HEK293 (cell line): ENCODE measurements at regions not wholly inside any gene's neighbourhood (a gene's known extent, or its start where the extent isn't known, plus 50 kb on each side); places are given as distances from the start of the nearest gene placed in this dataset.

Experiments
- CTCF ChIA-PET: fragments of 350-600 bp; formaldehyde crosslinking; extraction: SDS; loops from one replicate; lab custom pipeline; 2021; ENCODE audit warnings: antibody characterized with exemption; lab: Yijun Ruan, JAX
- POLR2A ChIA-PET: fragments of 300-600 bp; formaldehyde crosslinking; extraction: SDS; loops from one replicate; lab custom pipeline; 2020; ENCODE audit warnings: antibody characterized with exemption, inconsistent platforms; lab: Yijun Ruan, JAX
- H3K27ac ChIP-seq: fragments of 200-500 bp; sonication (Bioruptor generic); 2 replicates; pipeline ENCODE4 v1.5.1; 2014; ENCODE audit warnings: low read depth, low read length, control low read depth, inconsistent platforms; ENCODE audit errors: extremely low read depth
- H3K36me3 ChIP-seq, 2 experiments: fragments of 200-500 bp in 1 of 2; sonication (Bioruptor generic) in 1 of 2; 1 replicate in 1 of 2; 2 replicates in 1 of 2; pipeline ENCODE4 v1.5.1; 2014 to 2017; ENCODE audit warnings: inconsistent platforms in 2 of 2, low read length in 2 of 2; ENCODE audit not compliant: control insufficient read depth in 2 of 2, insufficient read depth in 1 of 2
- H3K4me1 ChIP-seq: fragments of 200-500 bp; sonication (Bioruptor generic); 2 replicates; pipeline ENCODE4 v1.5.1; 2014; ENCODE audit warnings: mild to moderate bottlenecking, low read length, inconsistent platforms; ENCODE audit not compliant: control insufficient read depth, insufficient read depth
- H3K4me3 ChIP-seq: 2 replicates; pipeline ENCODE4 v1.5.1; 2011; ENCODE audit warnings: low read depth, mild to moderate bottlenecking, control low read depth, low read length, moderate library complexity
- H3K9me3 ChIP-seq: fragments of 200-500 bp; sonication (Bioruptor generic); 2 replicates; pipeline ENCODE4 v1.5.1; 2014; ENCODE audit warnings: low read depth, low read length, inconsistent platforms; ENCODE audit not compliant: control insufficient read depth, insufficient read depth
- ELK4 ChIP-seq: IDR thresholded peaks from 2 replicates; pipeline ENCODE4 v1.6.1; 2011; ENCODE audit warnings: mild to moderate bottlenecking, low read depth, low read length, borderline replicate concordance
- OVOL3 ChIP-seq: fragments of 450-650 bp; formaldehyde crosslinking; IDR thresholded peaks from 2 replicates; pipeline ENCODE4 v1.5.1; 2016; ENCODE audit warnings: missing biosample characterization, missing genetic modification characterization
- SALL2 ChIP-seq: fragments of 450-650 bp; formaldehyde crosslinking; IDR thresholded peaks from 2 replicates; pipeline ENCODE4 v1.5.0; 2017; ENCODE audit warnings: missing biosample characterization, mild to moderate bottlenecking, missing genetic modification characterization, borderline replicate concordance
- YY1 ChIP-seq: fragments of 450-650 bp; formaldehyde crosslinking; IDR thresholded peaks from 2 replicates; pipeline ENCODE4 v1.5.1; 2018; ENCODE audit warnings: missing biosample characterization, missing genetic modification characterization
- ZNF335 ChIP-seq: fragments of 450-650 bp; formaldehyde crosslinking; conservative IDR thresholded peaks from 2 replicates; pipeline ENCODE4 v1.5.1; 2016; ENCODE audit warnings: missing biosample characterization, missing genetic modification characterization
- ZNF394 ChIP-seq: fragments of 450-650 bp; formaldehyde crosslinking; IDR thresholded peaks from 2 replicates; pipeline ENCODE4 v1.5.1; 2016; ENCODE audit warnings: missing biosample characterization, missing genetic modification characterization, mild to moderate bottlenecking, moderate library complexity, borderline replicate concordance
- ZNF521 ChIP-seq: fragments of 450-650 bp; formaldehyde crosslinking; IDR thresholded peaks from 2 replicates; pipeline ENCODE4 v1.5.1; 2017; ENCODE audit warnings: missing biosample characterization, mild to moderate bottlenecking, missing genetic modification characterization
- ZNF529 ChIP-seq: fragments of 450-650 bp; formaldehyde crosslinking; IDR thresholded peaks from 2 replicates; pipeline ENCODE4 v1.5.1; 2017; ENCODE audit warnings: missing genetic modification characterization, missing biosample characterization; ENCODE audit not compliant: insufficient replicate concordance
- ZNF624 ChIP-seq: fragments of 450-650 bp; formaldehyde crosslinking; IDR thresholded peaks from 2 replicates; pipeline ENCODE4 v1.5.1; 2017; ENCODE audit warnings: missing biosample characterization, missing genetic modification characterization
- ZNF76 ChIP-seq: fragments of 450-650 bp; formaldehyde crosslinking; IDR thresholded peaks from 2 replicates; pipeline ENCODE4; 2016; ENCODE audit warnings: low read depth, missing biosample characterization, missing genetic modification characterization, borderline replicate concordance
- TF ChIP-seq, protein P1 (sequence below): fragments of 450-650 bp; formaldehyde crosslinking; IDR thresholded peaks from 2 replicates; pipeline ENCODE4 v1.5.1; 2016; ENCODE audit warnings: missing biosample characterization, missing genetic modification characterization
- TF ChIP-seq, protein P2 (sequence below): fragments of 450-650 bp; formaldehyde crosslinking; conservative IDR thresholded peaks from 2 replicates; pipeline ENCODE4 v1.5.1; 2016; ENCODE audit warnings: low read depth, missing biosample characterization, missing genetic modification characterization
- TF ChIP-seq, protein P3 (sequence below): fragments of 450-650 bp; formaldehyde crosslinking; IDR thresholded peaks from 2 replicates; pipeline ENCODE4 v1.5.1; 2016; ENCODE audit warnings: missing biosample characterization, missing genetic modification characterization

- TF ChIP-seq, protein P1, sequence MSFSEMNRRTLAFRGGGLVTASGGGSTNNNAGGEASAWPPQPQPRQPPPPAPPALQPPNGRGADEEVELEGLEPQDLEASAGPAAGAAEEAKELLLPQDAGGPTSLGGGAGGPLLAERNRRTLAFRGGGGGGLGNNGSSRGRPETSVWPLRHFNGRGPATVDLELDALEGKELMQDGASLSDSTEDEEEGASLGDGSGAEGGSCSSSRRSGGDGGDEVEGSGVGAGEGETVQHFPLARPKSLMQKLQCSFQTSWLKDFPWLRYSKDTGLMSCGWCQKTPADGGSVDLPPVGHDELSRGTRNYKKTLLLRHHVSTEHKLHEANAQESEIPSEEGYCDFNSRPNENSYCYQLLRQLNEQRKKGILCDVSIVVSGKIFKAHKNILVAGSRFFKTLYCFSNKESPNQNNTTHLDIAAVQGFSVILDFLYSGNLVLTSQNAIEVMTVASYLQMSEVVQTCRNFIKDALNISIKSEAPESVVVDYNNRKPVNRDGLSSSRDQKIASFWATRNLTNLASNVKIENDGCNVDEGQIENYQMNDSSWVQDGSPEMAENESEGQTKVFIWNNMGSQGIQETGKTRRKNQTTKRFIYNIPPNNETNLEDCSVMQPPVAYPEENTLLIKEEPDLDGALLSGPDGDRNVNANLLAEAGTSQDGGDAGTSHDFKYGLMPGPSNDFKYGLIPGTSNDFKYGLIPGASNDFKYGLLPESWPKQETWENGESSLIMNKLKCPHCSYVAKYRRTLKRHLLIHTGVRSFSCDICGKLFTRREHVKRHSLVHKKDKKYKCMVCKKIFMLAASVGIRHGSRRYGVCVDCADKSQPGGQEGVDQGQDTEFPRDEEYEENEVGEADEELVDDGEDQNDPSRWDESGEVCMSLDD: no peak
- TF ChIP-seq, protein P2, sequence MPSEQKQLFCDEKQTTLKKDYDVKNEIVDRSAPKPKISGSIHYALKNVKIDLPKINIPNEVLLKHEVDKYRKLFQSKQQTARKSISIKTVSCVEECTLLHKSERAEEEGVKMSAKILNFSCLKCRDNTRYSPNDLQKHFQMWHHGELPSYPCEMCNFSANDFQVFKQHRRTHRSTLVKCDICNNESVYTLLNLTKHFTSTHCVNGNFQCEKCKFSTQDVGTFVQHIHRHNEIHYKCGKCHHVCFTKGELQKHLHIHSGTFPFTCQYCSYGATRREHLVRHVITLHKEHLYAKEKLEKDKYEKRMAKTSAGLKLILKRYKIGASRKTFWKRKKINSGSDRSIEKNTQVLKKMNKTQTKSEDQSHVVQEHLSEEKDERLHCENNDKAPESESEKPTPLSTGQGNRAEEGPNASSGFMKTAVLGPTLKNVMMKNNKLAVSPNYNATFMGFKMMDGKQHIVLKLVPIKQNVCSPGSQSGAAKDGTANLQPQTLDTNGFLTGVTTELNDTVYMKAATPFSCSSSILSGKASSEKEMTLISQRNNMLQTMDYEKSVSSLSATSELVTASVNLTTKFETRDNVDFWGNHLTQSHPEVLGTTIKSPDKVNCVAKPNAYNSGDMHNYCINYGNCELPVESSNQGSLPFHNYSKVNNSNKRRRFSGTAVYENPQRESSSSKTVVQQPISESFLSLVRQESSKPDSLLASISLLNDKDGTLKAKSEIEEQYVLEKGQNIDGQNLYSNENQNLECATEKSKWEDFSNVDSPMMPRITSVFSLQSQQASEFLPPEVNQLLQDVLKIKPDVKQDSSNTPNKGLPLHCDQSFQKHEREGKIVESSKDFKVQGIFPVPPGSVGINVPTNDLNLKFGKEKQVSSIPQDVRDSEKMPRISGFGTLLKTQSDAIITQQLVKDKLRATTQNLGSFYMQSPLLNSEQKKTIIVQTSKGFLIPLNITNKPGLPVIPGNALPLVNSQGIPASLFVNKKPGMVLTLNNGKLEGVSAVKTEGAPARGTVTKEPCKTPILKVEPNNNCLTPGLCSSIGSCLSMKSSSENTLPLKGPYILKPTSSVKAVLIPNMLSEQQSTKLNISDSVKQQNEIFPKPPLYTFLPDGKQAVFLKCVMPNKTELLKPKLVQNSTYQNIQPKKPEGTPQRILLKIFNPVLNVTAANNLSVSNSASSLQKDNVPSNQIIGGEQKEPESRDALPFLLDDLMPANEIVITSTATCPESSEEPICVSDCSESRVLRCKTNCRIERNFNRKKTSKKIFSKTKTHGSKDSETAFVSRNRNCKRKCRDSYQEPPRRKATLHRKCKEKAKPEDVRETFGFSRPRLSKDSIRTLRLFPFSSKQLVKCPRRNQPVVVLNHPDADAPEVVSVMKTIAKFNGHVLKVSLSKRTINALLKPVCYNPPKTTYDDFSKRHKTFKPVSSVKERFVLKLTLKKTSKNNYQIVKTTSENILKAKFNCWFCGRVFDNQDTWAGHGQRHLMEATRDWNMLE: no peak
- TF ChIP-seq YY1 (tag by site-specific recombination): no peak
- TF ChIP-seq ZNF76 (tag by site-specific recombination): no peak
- no peak for TF ChIP-seq ZNF335 (tag by site-specific recombination)
- TF ChIP-seq OVOL3 (tag by site-specific recombination): no peak
- H3K4me3 ChIP-seq: no peak overlapping the region
- no peaks in the 10 kb centered on the region for H3K4me1 ChIP-seq
- ChIA-PET CTCF (no interaction called here), POLR2A (no interaction called here)
- H3K27ac ChIP-seq: no peak overlapping the region
- H3K36me3 ChIP-seq: no peaks in the 10 kb centered on the region
- H3K9me3 ChIP-seq: no peaks in the 10 kb centered on the region
Observed at GRCh38 chr13:66171920-66172319, 1058.2 kb downstream of the PCDH9 start.

GRCh38 chr13:66162470-66162869, 1067.7 kb downstream of the PCDH9 start:
- ChIA-PET POLR2A (no interaction called here), CTCF (no interaction called here)
- no peaks in the 10 kb centered on the region for H3K36me3 ChIP-seq
- no peak overlapping the region for H3K4me3 ChIP-seq
- H3K27ac ChIP-seq: no peak overlapping the region
- no peak for TF ChIP-seq ZNF624
- TF ChIP-seq, protein P3, sequence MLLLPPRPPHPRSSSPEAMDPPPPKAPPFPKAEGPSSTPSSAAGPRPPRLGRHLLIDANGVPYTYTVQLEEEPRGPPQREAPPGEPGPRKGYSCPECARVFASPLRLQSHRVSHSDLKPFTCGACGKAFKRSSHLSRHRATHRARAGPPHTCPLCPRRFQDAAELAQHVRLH (tag by site-specific recombination): no peak
- no peak for TF ChIP-seq SALL2 (tag by site-specific recombination)
- TF ChIP-seq ZNF521 (tag by site-specific recombination): no peak
- no peak for TF ChIP-seq ZNF529 (tag by site-specific recombination)
- TF ChIP-seq ELK4: no peak
- no peak for TF ChIP-seq ZNF394 (tag by site-specific recombination)
- no peaks in the 10 kb centered on the region for H3K9me3 ChIP-seq
- H3K4me1 ChIP-seq: no peaks in the 10 kb centered on the region
